HG03460 (cell line): ENCODE measurements at regions not wholly inside any gene's neighbourhood (a gene's known extent, or its start where the extent isn't known, plus 50 kb on each side); places are given as distances from the start of the nearest gene placed in this dataset.

Experiments used
- ATAC-seq: cut with Tn5 transposase; IDR thresholded peaks from one replicate; pipeline ENCODE4 v1.9.1; 2021; ENCODE audit not compliant: unreplicated experiment

DNA sequence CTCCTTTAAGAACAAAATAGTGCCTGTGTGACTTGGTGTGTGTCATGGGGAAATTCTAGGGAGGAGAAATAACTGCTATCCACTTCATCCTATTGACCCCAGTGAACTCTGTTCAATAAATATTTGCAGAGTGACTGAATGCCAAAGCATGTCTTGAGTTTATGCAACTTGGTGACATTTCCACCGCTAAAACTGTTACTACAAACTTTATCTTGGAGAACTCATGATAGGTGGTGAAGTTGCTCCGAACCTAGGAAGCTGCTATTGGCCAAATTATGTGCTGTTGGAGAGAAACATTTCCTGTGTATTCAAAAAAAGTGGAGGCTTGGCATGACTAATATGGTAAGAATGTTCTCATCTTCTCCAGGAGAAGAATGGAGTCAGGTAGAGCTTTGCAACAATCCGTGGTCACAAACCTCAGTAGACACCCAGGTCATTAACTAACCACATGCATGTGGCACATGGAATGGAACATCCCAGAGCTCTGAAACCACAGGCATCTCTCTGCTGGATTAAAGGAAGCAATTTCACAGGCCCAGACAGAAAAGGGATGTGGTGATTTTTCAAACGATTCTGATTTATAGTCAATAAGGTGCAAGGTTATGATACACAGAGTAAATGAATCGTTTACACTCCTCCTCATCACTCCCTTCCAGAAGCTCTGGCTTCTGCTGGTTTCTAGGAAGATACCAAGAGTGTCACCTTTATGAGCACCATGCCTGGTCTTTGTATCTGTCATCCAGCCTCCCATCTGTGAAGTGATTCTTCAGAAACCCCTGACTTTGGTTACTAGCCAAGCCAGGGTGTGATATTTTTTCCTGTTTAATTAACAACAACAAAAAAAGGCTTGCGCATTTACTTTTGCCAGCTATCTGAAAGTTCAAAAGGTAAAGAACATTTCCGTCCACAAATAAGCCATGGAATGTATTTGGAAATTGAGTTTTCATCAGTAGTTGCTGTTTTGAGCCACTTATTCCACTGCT is 361.1 kb downstream of the TGFB2 start:
- ATAC-seq: no peak

DNA sequence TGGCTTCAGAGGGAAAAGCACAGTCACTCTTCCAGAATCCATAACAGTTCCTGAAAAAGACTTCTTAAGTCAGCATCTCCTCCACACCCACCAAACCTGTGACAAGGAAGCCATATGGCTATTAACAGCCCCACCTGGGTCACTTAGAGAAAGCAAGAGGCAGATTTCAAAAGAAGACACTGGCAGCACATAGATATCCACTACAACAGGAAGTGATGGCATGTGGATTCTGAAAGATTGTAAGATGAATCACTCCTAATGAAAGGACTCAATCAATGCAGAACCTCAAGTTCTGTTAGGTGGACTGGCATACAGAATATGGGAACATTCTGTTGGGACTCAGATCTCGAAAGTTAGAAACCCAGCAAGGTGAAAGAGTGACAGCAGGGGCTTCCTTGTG is 365.9 kb downstream of the TGFB2 start:
- no peak for ATAC-seq

DNA sequence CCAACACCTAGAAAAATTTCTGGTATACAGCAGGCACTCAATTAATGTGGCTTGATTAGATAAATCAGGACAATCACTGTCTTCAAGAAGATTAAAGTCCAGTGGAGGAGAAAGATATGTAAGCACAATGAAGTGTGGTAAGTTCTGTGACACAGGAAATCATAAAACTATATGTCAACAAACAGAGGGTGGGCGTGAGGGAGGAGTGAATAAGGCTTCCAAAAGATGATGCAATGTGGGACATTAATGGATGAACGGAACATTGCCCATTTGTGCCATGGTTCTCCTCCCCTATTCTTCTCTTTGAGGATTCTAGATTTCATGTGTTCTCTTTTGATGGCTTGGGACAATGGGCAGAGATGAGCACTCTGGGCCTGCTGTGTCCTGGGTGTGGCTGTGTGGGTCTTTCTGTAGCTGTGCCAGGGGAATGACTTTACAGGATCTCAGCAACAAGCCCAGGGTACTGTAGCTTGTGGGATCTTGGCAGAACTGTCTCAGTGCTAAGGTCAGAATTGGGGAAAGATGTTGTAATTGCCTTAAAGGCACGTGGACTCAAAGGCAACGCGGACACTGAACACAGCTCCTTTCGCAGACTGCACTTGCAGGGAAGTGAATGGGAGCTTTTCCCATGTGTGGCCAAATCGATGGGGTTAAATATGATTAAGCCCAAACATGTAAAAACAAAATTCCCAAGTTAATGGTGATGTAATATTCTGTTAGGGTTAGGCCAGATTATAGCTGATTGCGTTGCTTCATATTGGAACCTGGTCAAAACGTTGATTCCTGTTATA is 366.9 kb downstream of the TGFB2 start:
- no peak for ATAC-seq

DNA sequence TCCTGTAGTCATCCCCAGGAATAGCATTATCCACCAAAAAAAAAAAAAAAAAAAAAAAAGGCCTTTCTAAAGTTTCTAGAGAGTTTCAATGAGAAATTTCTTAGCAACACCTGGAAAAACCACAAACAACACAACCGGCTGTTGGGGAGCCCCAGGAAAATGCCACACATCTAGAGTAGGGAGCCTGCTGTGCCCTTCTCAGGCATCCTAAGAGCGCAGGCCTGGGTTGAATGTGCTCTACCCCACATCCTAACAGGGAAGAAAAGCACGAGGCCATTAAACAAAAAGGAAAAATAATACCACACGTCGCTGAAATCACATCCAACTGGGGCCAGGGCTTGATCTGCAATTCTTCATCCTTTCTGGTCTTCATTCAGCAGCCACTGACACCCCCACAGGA is 367.5 kb downstream of the TGFB2 start:
- no peak for ATAC-seq

DNA sequence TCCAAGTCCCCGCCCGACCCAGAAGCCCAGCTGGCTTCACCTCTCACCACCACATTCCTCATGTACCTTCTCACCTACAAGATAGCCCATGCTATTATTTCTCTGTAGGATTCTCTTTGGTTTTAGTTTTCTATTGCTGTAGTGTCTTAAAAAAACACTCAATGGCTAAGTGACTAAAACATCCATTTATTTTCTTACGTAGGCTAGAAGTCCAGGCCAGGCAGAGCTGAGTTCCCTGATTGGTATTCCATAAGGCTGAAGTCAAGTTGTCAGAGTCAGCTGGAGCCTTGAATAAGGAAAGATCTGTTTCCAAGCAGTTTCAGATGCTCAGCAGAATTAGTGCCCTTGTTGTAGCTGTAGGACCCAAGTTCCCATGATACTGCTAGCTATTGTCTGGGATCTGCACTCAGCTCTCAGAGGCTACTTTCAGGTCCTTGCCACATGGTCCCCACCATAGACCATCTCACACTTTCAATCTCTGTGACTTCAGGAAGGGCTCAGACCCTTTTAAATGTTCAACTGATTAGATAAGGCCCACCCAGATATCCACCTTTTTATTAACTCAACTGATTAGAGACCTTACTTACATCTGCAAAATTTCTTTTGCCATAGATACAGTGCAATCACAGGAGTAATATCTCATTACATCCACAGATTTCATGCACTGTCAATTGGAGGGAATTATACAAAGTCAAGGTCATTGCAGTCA is 371.0 kb downstream of the TGFB2 start:
- ATAC-seq: no peak

DNA sequence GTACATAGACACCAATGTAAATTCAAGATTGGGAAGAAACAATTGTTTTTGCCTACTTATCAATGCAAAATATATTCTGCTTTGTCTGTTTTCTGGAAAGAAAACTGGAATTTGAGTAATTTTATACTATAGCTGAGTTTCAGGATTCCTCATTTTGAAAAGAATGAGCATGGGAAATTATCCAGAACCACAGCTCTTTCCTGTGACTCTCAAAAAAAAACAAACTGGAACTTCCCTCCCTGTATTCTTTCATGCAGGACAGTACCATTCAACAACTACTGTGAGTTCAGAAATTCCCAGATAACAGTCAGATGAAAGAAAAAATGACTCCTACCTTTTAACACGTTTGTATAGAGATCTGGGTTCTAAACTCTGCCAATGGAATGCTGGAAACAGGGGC is 372.4 kb downstream of the TGFB2 start:
- no peak for ATAC-seq

DNA sequence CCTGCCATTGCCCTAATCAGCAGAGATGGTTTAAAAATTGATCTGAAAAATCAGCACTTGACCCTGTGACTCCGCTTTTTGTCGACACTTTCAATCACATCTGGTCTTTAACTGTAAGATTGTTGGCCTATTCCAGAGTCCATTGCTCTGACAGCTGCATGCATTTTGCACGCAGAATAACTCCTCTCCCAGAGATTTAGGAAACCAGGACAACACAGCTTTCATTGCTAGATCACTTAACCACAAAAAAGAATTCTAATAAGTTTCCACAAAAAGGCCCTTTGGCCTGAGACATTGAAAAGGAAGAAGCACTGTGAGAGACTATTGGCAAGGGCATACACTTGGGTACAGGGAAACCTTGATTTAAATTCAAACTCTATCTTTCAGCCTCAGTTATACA is 373.1 kb downstream of the TGFB2 start:
- no peak for ATAC-seq

DNA sequence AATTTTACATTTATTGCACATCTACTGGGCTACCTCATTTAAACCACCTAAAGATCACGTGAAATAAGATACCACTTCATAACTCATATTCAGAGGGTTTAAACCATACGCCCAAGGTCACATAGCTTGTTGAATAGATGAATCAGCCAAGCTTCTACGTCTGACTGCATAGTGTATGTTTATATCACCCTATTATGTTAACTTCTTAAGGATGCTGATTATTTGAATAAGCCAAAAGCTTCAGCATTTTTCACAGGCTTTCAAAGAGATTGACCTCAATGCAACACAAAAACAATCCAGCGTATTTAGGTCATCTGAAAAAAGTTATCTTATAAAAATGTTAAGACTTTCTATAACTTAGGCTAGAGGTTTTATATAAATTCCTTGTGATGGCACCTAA is 373.8 kb downstream of the TGFB2 start:
- no peak for ATAC-seq

DNA sequence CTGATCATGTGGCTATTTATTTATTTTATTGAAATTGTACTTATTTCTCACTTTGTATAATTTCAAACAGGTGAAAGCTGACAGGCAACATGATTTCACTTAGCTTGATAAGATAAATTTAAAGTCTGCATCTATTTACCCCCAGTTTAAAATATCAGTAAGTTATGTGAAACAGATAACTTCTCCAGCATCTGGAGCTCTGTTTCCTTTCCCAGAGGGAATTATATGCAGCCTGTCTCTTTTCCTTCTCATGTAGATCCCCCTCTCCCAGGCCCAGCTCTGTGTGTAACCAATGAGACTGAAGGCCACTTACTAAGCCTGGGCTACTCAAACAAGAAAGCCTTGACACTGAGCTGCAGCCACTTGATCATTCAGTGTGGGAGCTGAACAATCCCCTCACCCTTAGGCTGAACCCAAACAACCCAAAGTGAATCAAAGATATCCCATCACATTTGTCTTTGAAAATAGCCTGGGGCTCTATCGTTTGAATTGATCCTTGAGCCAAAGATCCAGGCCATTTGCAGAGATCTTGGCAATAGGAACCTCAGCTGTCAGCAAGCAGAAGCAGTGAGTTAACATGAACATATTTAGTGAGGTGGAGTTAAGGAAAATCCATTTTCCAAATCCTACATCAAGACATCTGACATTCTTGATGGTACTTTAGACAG is 383.9 kb downstream of the TGFB2 start:
- no peak for ATAC-seq

DNA sequence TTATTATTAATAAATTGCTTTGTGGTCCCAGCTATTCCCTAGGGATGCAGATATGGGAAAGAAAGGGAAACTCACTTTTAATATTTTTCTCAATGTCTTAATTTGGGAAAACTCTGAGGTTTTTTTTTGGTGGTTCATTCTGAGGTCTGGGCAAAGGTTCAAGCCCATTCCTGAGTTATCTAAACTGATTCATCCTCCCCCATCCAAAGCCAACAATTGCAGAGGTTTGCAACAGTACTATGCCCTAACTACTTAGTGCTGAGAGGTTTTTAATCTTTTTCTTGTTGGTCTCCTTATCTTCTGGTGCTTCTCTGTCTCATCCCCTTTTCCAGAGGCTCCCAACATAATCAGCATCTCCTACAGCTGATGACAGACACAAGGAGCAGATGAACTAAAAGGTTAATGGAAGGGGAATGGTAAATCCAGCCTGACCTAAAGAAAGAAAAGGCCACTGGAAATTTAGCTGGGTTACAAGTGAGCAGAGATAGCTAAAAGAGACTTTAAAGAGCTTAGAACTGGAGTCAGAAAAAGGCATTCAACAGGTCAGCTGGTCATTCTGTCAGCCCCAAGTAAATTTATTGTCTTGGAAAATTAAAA is 390.4 kb downstream of the TGFB2 start:
- ATAC-seq: no peak

DNA sequence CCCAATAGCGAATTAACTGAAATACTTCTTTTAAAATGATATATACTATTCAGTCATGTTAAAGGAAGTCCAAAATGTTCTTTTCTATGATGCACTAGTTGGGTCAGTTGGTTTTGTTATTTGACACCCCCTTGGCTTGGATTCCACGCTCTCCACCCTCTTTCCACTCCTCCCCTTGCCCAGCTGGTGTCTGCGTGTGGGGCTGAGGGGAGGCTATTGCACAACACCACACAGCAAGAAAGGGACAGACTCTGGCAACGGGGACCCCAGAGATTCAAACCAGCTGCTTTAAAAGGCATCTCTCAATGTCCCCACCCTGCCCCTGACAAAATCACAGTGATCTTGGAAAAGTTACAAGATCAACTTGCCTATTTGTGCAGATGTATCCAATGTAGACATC is 394.3 kb downstream of the TGFB2 start:
- no peak for ATAC-seq

DNA sequence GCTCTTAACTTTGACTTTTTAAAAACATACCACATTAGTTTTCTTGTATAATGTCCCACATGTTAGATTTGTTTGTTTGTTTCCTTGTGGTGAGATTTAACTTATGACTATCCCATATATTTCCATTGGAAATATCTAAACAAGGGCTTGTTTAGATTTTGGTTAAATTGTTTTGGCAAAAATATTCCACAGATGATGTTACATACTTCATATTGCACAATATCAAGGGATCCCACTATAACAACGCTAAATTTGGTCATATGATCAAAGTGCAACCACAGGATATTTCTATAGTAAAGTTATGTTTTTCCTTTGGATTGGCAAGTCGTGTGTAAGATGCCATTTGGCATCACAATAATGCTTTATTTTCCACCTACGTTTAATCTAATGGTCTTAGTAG is 396.7 kb downstream of the TGFB2 start:
- ATAC-seq: no peak

DNA sequence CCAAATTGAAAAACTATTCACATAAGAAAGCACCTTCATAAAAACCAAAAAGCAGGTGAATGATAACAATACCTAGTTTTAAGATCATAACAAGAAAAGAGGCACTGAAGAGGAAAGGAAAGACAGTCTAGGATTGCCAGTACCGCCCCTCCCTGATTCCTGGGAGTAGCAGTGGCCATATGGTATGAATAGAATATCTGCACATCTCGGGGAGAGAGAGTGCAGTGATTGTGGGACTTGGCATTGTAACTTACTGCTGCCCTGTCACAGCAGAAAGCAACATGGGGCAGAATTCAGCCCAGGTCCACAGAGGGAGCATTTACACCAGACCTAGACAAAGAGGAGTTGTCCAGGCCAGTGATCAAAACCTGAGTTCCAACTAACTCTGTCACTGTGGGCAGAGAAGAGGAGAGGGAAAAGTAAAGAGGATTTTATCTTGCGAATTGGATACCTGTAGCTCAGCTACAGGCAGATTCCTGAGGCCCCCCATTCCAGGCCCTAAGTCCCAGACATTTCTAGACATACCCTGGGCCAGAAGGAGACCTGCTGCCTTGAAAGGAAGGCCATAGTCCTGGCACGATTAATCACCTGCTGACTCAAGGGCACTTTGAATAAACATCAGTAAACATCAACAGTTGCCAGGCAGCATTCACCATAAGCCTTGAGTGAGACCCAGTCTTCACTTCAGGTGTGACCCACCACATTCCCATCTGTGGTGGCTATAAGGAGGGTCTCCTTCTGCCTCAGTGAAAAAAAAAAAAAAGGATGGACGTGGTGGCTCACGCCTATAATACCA is 397.5 kb downstream of the TGFB2 start:
- no peak for ATAC-seq

DNA sequence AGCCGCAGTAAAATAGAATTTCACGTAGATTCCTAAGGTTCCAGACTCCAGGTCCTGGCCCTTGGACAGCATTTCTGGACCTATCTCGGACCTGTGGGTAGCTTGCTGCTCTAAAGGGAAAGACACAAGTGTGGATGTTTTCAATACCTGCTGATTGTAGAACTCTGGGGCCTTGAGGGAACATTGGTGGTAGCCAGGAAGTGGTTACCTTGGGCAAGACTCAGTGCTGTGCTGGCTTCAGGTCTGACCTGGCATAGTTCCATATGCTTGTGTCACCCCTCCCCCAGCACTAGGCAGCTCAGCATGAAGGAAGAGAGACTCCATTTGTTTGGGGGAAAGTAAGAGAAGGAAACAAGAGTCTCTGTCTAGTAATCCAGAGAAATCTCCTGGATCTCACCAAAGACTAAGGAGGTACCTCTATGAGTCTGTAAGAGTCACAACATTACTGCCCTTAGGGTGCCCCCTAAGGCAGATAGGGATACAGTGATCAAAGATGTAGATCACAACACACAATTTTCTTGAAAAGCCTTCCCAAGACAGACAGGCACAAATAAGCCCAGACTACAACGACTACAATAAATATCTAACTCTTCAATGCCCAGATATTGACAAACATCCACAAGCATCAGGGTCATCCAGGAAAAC is 398.8 kb downstream of the TGFB2 start:
- ATAC-seq: no peak

DNA sequence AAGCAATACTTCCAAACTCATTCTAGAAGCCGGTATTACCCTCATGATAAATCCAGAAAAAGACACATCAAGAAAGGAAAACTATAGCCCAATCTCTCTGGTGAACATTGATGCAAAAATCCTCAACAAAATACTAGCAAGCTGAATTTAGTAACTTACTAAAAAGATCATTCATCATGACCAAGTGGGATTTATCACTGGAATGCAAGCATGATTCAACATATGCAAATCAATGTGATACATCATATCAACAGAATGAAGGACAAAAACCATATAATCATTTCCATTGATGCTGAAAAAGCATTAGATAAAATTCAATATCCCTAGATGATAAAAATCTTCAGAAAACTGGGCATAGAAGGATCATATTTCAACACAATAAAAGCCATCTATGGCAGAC is 402.9 kb downstream of the TGFB2 start:
- no peak for ATAC-seq

DNA sequence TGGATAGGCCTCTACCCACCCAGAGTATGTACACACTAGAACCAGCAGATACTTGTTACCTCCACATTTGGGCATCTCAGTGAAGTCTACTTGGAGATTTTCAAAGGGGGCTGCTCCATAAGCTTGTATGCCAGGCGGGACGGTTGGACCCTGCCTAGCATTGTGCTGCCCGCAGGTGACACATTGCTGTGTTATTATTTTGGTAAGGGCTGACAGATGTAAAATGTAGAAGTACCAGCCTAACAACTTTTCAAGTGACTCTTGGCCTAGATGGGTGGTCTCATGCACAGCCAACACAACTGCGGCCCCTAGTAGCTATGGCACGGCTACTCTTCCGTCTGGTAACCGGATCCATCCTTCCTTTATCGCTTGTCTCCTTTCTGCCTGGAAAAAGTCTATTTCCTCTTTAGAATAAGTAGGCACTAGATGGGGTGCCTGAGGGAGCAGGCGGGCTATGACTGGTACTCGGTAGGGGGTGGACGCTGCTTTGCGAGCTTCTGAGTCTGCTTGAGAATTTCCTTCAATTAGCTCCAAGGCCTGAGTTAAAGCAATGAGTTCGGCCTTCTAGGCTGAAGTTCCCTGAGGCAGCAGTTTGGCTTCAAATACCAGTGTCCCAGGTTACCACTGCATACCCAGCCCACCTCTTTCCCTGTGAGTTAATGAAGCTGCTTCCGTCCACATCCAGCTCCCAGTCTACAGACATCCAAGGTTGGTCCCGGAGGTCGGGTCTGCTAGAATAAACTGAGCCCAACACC is 405.3 kb downstream of the TGFB2 start:
- ATAC-seq: no peak

DNA sequence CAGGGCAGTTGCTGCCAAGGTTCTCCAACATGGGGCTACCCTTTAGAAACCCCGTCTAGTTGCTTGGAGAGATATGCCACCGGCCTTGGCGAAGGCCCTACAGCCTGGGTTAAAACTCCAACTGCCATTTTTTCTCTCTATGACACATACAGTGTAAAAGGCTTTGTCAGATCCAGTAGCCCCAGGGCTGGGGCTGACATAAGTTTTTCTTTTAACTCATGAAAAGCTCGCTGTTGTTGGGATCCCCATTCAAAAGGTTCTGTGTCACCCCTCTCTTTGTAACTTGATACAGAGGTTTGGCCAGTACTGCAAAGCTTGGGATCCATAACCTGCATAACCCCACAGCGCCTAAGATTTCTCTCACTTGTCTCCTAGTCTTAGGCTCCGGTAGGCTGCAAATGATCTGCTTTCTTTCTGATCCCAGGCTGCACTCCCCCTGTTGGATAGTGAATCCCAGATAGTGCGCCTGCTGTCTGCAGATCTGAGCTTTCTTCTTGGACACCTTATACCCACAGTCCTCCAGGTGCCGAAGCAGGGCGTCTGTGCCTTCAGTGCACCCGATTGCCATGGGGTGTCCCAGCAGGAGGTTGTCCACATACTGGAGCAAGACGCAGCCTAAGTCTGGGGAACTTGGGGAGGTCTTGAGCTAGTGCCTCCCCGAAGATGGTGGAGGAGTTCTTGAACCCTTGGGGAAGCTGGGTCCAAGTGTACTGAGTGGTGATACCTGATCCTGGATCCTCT is 406.2 kb downstream of the TGFB2 start:
- no peak for ATAC-seq

DNA sequence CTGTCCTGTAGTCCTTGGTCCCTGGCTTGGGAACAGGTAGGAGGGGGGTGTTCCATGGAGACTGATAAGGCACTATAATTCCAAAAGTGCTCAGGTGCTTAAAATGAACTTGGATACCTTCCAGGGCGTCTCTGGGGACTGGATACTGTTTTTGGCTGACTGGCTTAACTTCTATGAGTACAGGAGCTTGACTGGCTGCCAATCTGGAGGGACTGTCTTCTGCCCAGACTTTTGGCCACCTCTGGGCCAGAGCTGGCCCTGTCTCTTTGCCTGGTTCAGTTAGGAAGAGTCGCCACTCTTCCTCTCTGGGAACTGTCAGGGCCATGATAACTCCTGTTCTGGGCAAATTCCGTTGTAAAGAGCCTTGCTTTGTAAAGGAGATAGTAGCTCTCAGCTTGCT is 407.0 kb downstream of the TGFB2 start:
- ATAC-seq: no peak
